HG03280 (cell line): ENCODE measurements at regions not wholly inside any gene's neighbourhood (a gene's known extent, or its start where the extent isn't known, plus 50 kb on each side); places are given as distances from the start of the nearest gene placed in this dataset.

Experiments used
- ATAC-seq: cut with Tn5 transposase; IDR thresholded peaks from one replicate; pipeline ENCODE4 v1.9.1; 2021; ENCODE audit warnings: mild to moderate bottlenecking, moderate library complexity; ENCODE audit not compliant: unreplicated experiment

- ATAC-seq, result no peak
These were observed 226.8 kb upstream of the CHST9 start for GRCh38 chr18:27411911-27412310.

GRCh38 chr18:27411013-27411412 is 225.9 kb upstream of the CHST9 start:
- no peak for ATAC-seq

DNA sequence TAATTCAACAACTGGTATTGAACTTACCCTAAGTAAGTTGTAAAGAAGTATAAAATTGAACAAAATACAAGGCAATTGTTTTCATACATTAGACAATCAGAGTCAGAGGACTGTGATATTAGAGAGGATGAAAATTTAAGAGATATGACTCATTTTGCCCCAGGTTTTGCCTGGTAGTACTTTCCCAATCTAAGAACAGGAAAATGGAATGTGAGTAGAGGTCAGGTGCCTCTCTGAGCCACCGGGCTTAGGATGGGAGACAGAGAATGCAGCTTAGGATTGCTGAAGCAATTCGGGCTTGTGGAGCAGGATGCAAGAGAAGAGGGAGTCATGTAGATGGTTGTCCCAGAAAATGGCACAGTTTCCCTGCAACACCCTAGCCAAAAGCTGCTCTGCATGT is 219.7 kb upstream of the CHST9 start:
- ATAC-seq, result no peak

DNA sequence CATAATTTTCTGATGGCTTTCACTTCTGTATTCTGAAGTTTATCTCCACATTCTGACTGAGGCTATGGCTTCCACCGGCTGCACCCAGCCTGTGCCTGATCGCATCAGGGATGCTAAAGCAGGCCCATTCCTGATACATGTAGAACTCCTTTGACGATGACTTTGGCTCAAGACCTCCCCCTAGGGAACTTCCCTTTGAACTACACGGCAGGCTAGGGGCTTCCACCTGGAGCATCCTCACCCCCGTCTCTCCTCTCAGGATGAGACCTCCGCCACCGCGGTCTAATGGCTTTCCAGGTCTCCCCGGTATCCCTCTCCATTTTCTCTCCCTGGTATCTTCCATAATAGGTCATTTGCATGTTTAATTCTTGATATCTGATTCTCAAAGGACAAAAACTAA is 214.9 kb upstream of the CHST9 start:
- ATAC-seq, result no peak

GRCh38 chr18:27395752-27396151 is 210.6 kb upstream of the CHST9 start:
- ATAC-seq, result no peak

- no peak for ATAC-seq
These were observed 209.6 kb upstream of the CHST9 start for GRCh38 chr18:27394687-27395086.

DNA sequence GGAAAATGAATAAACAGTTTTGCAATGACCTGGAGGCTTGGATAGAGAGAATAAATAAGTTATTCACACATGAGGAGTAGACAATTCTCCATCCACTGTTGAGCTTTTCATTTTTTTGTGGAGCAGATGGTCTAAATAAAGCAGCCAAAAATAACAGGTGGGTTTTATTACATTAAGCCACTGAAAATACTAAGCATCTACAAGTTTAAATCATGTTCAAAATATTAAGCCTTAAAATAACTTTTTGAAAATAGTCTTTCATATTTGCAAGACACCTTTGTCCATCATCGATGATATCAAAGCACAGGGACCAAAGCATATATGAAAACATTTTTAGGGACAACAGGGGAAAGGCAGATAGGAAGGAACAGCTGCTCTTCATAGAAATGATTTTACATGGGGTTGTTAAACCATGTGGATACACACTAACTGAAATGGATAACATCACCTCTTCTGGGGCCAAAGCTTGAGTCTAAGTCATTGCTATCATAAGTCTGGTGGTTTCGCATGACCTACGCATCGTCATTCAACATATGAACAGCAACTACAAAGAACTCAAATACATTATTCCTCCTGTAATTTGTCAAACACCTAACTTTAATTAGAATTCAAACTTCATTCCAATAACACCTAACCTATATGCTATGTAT is 197.6 kb upstream of the CHST9 start:
- no peak for ATAC-seq

DNA sequence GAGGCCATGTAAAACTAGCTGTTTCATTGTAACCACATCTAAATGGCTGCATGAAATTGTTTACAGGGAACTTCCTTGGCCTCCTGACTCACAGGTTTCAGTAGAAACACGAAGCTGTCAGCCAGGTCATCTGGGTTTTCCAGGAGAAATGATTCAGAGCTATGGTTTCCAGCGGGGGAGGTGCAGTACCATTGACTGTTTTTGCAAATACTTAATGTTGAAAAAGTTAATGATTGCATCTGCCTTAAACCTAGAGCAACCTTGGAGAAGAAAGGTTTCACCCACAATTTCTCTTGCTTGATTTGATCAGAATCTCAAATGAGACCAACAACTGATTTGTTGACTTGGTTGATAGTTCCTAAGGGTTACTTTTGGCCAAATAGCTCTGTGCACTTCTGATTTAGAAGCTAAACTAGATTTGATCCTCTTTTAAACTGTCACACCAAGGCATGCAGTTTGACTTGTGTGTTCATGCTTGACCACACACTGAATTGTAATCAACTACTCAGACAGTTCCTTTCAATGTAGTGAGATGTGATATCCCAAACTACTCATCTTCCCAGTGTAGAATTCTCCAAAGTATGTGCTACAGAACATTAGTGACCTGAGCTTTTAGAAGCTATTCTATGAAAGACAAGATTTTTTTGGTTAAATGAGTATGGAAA is 193.5 kb upstream of the CHST9 start:
- ATAC-seq, result no peak

GRCh38 chr18:27377251-27377650 is 192.1 kb upstream of the CHST9 start:
- ATAC-seq, result no peak

DNA sequence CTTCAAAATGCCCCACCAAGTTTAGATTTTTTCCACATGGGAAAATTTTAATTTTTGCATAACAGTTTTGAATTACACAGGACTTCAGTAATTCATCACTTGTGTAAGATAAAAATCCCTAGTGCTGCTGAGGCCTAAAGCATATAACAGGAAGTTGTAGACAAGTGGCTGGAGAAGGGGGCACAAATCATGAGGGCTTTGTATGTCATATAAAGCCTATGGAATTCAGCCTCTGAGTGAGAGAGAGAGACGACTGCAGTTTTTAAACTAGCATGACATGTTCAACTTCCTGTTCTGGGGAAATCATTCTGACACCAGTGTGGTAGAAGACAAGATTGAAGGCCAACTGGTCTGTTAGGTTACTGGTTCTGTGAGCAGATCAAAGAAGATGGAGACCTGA is 187.3 kb upstream of the CHST9 start:
- ATAC-seq, result no peak

- no peak for ATAC-seq
These were observed 181.6 kb upstream of the CHST9 start for GRCh38 chr18:27366665-27367064.

GRCh38 chr18:27366151-27366550 is 181.0 kb upstream of the CHST9 start:
- no peak for ATAC-seq

DNA sequence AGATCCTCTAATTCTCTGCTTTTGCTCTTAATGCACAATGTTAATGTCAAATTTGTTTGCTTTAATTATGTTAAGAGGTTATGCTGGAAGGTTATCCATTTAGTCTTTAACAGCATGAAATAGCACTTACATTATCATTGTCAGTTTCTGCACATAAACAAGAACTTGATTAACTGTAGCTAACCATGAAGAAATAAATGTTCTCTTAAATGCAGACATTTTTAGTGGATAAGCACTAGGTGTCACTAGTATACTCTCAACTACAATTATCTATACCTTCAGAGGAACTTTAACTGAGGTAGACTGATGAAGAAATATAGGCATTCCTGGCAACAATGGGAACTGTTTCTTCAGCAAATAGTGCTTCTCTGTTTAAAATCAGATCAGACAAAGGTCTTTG is 178.8 kb upstream of the CHST9 start:
- no peak for ATAC-seq

DNA sequence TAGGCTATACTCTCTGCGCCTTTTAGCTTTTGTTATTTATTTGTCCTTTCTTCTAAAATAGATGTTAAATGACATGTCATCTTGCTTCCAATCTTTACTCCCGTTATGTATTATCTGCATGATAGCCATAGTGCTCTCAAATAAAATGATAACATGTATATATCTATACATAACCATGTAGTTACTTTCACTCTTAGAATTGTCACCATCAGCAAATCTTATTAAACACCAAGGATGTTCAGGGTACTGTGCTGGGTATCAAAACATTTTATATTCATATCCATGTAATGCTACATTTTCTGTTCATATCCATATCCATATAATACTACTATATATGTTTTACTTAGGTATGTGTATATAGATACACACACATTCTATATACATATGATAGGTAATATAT is 176.4 kb upstream of the CHST9 start:
- no peak for ATAC-seq

- ATAC-seq, result no peak
These were observed 170.2 kb upstream of the CHST9 start for GRCh38 chr18:27355308-27355707.

- ATAC-seq, result no peak
These were observed 168.2 kb upstream of the CHST9 start for GRCh38 chr18:27353273-27353672.

- no peak for ATAC-seq
These were observed 164.3 kb upstream of the CHST9 start for GRCh38 chr18:27349284-27349882.

DNA sequence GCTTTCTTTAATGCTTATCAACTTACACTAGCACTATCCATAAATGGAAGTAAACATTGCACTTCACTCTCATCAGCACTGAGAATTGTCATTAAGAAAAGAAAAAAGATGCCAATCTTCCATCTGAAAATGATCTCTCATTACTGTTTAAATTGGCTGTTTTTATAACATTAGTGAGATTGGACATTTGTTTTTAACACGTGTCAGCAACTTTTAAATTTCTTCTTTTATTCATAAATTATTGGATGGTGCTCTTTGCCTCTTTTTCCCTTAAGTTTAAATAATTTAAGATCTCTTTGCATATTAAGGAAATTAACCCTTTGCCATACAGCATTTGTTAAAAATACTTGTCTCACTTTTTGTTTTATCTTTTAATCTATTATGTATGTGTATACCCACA is 146.5 kb upstream of the CHST9 start:
- no peak for ATAC-seq

DNA sequence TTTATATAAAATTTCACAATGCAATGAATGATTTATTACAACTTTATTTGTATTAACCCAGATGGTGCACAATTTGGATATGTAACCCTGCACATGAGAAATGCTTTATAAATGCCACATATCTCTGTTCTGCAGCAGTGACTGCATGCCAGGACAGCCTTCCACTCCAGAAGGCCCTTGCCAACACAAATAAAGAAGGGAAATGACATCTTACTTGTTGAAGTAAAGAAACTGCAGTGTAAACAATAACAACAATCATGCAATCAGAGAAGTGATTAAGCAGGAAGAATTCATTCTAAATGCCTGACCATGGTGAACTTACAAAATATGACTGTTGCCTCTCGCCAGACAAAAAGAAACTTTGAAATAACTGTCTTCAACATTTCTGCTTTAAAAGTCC is 129.9 kb upstream of the CHST9 start:
- no peak for ATAC-seq

DNA sequence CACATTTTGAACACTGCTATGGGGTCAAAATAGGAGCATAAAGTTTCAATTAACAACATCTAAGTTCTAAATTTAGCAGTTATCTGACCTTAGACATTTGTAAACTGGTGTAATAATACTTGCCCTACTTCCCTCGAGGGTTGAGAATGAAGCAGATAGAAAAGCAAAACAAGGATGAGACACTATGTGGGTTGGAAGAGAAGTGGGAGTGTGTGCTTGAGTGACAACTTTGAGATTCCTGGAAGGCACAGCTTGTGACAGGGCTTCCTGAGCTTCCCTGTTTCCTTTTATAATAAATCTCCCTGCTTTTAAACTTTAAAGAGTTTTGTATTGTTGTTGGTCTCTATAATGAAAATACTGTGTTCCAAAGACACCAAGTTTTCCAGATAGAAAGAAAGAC is 128.6 kb upstream of the CHST9 start:
- no peak for ATAC-seq

- ATAC-seq, result no peak
These were observed 127.7 kb upstream of the CHST9 start for GRCh38 chr18:27312853-27313252.

DNA sequence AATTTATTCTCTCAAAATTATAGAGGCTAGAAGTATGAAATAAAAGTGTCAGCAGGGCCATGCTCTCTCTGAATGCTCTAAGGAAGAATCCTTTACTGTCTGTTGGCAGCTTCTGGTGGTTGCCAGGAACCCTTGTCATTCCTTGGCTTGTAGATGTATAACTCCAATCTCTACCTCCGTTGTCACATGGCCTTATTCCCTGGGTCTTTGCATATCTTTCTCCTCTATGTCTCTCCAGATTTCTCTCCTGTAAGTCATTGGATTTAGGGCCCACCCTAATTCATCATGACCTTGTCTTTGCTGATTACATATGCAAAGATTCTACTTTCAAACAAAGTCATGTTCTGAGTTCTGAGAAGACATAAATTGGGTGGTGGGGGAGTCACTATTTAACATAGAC is 127.0 kb upstream of the CHST9 start:
- ATAC-seq, result no peak

DNA sequence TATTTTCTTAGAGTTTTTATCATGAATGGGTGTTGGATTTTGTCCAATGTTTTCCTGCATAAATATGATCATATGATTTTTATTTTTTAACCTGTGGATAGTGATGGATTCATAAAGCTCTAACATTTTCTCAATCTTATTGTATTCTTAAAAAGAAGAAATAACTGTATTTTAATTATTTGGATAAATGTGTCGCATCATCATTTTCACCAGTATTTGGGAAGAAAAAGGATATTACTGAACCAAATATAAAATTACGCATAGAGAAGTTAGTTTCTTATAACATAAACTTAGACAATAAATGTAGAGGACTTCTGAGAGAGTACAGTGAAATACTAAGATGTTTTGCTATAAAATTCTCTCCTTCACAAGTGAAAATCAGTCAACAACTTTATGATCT is 126.0 kb upstream of the CHST9 start:
- ATAC-seq, result no peak
